NT2/D1 (cell line): ENCODE measurements at regions not wholly inside any gene's neighbourhood (a gene's known extent, or its start where the extent isn't known, plus 50 kb on each side); places are given as distances from the start of the nearest gene placed in this dataset.
"Not testable (repeated sequence)": the region's sequence is repeated elsewhere in the genome, so short reads cannot be mapped to it uniquely, and the experiment has no call there.

Source experiments
- DNase-seq: peaks from one replicate; pipeline ENCODE4 v3.0.0-alpha.2; 2011; ENCODE audit warnings: low read depth, low spot score
- H3K27me3 ChIP-seq: 2 replicates; pipeline ENCODE4 v1.6.0; 2011; ENCODE audit warnings: mild to moderate bottlenecking; ENCODE audit not compliant: insufficient read length, insufficient read depth
- H3K36me3 ChIP-seq: 2 replicates; pipeline ENCODE4 v1.6.1; 2011; ENCODE audit warnings: mild to moderate bottlenecking, low read length, mixed read lengths; ENCODE audit not compliant: insufficient read depth, insufficient read length
- H3K4me1 ChIP-seq: 2 replicates; pipeline ENCODE4 v1.5.1; 2011; ENCODE audit not compliant: insufficient read depth, insufficient read length
- H3K4me3 ChIP-seq: 2 replicates; pipeline ENCODE4 v1.5.1; 2011; ENCODE audit warnings: low read depth; ENCODE audit not compliant: insufficient read length
- H3K9ac ChIP-seq: 2 replicates; pipeline ENCODE4 v1.6.0; 2011; ENCODE audit warnings: low read depth; ENCODE audit not compliant: insufficient read length
- H3K9me3 ChIP-seq: 2 replicates; pipeline ENCODE4 v1.5.1; 2011; ENCODE audit warnings: mild to moderate bottlenecking, low read length; ENCODE audit not compliant: insufficient read depth
- SUZ12 ChIP-seq: IDR thresholded peaks from 2 replicates; pipeline ENCODE4 v1.6.1; 2011; ENCODE audit not compliant: insufficient read length, insufficient read depth; ENCODE audit errors: extremely low read depth
- YY1 ChIP-seq: IDR thresholded peaks from 2 replicates; pipeline ENCODE4 v1.6.1; 2011; ENCODE audit not compliant: insufficient read length, insufficient read depth
- ZNF274 ChIP-seq: IDR thresholded peaks from 2 replicates; pipeline ENCODE4 v1.6.1; 2011; ENCODE audit warnings: mild to moderate bottlenecking, low read depth, low read length

GRCh38 chr11:134843020-134843419 is 431.0 kb upstream of the B3GAT1 start:
- H3K4me1 ChIP-seq, result peaks cover 2% of the 10 kb centered on the region
- DNase-seq, result no peak
- H3K9ac ChIP-seq, result no peak overlapping the region
- TF ChIP-seq ZNF274 (no peak), YY1 (no peak), SUZ12 (no peak)
- no peaks in the 10 kb centered on the region for H3K36me3 ChIP-seq
- H3K27me3 ChIP-seq, result peaks cover 7% of the 10 kb centered on the region
- H3K4me3 ChIP-seq, result no peak overlapping the region
- H3K9me3 ChIP-seq, result no peaks in the 10 kb centered on the region

- TF ChIP-seq ZNF274 (no peak), SUZ12 (no peak), YY1 (no peak)
- no peak for DNase-seq
- H3K36me3 ChIP-seq, result no peaks in the 10 kb centered on the region
- peaks cover 2% of the 10 kb centered on the region for H3K4me1 ChIP-seq
- H3K4me3 ChIP-seq, result no peak overlapping the region
- peaks cover 7% of the 10 kb centered on the region for H3K27me3 ChIP-seq
- H3K9me3 ChIP-seq, result no peaks in the 10 kb centered on the region
- no peak overlapping the region for H3K9ac ChIP-seq
Observed at GRCh38 chr11:134841972-134842371, 429.9 kb upstream of the B3GAT1 start.

- Histone ChIP-seq H3K27me3 (peaks cover 7% of the 10 kb centered on the region), H3K4me3 (no peak overlapping the region), H3K4me1 (peaks cover 2% of the 10 kb centered on the region), H3K9me3 (no peaks in the 10 kb centered on the region), H3K36me3 (no peaks in the 10 kb centered on the region), H3K9ac (no peak overlapping the region)
- DNase-seq, result no peak
- TF ChIP-seq ZNF274 (no peak), YY1 (no peak), SUZ12 (no peak)
Observed at GRCh38 chr11:134841411-134841810, 429.4 kb upstream of the B3GAT1 start.

GRCh38 chr11:134840945-134841344 is 428.9 kb upstream of the B3GAT1 start:
- Histone ChIP-seq H3K27me3 (peaks cover 7% of the 10 kb centered on the region), H3K4me3 (no peak overlapping the region), H3K36me3 (no peaks in the 10 kb centered on the region), H3K4me1 (peaks cover 2% of the 10 kb centered on the region), H3K9me3 (no peaks in the 10 kb centered on the region), H3K9ac (no peak overlapping the region)
- TF ChIP-seq SUZ12, result no peak
- TF ChIP-seq ZNF274, result no peak
- no peak for TF ChIP-seq YY1
- DNase-seq, result no peak

- not testable (repeated sequence) for H3K9ac ChIP-seq, H3K27me3 ChIP-seq, H3K9me3 ChIP-seq, H3K36me3 ChIP-seq, H3K4me3 ChIP-seq, DNase-seq, H3K4me1 ChIP-seq
Observed at GRCh38 chr11:134840165-134840564, 428.1 kb upstream of the B3GAT1 start.

GRCh38 chr11:134838708-134839107 is 426.7 kb upstream of the B3GAT1 start:
- H3K27me3 ChIP-seq, result peaks cover 7% of the 10 kb centered on the region
- H3K4me3 ChIP-seq, result no peak overlapping the region
- H3K9me3 ChIP-seq, result no peaks in the 10 kb centered on the region
- H3K36me3 ChIP-seq, result no peaks in the 10 kb centered on the region
- H3K4me1 ChIP-seq, result peaks cover 2% of the 10 kb centered on the region
- no peak overlapping the region for H3K9ac ChIP-seq
- no peak for TF ChIP-seq YY1
- no peak for TF ChIP-seq ZNF274
- TF ChIP-seq SUZ12, result no peak
- DNase-seq, result no peak

GRCh38 chr11:134837887-134838232 is 425.8 kb upstream of the B3GAT1 start:
- Histone ChIP-seq H3K4me3 (no peak overlapping the region), H3K27me3 (peaks cover 7% of the 10 kb centered on the region), H3K9ac (no peak overlapping the region), H3K9me3 (no peaks in the 10 kb centered on the region), H3K36me3 (no peaks in the 10 kb centered on the region), H3K4me1 (peaks cover 2% of the 10 kb centered on the region)
- DNase-seq, result no peak
- no peak for TF ChIP-seq YY1
- no peak for TF ChIP-seq SUZ12
- no peak for TF ChIP-seq ZNF274

- H3K9ac ChIP-seq, result no peak overlapping the region
- H3K4me1 ChIP-seq, result peaks cover 2% of the 10 kb centered on the region
- no peaks in the 10 kb centered on the region for H3K36me3 ChIP-seq
- no peak for DNase-seq
- H3K9me3 ChIP-seq, result no peaks in the 10 kb centered on the region
- TF ChIP-seq ZNF274 (no peak), SUZ12 (no peak), YY1 (no peak)
- H3K4me3 ChIP-seq, result no peak overlapping the region
- peaks cover 7% of the 10 kb centered on the region for H3K27me3 ChIP-seq
Observed at GRCh38 chr11:134837166-134837886, 425.3 kb upstream of the B3GAT1 start.
